ENCODE measurements at regions not wholly inside any gene's neighbourhood (a gene's known extent, or its start where the extent isn't known, plus 50 kb on each side); places are given as distances from the start of the nearest gene placed in this dataset.

DNA sequence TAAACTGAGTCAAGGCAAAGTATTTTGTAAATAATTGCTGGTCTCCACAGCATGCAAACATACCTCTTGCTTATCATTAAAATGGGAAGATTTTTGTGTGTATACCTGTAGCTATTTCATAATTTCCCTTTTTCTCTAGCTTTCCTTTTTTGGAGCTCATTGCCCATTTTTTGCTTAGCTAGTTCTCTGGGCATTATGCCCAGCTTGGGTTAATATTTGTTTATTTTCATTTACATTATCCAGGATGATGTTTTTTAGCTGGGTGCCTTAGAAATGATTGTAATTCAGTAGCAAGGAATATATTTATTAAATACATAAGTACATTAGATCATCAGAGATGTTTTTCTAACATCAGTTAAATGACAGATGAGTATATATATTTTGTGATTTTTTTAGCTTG, 1271.7 kb upstream of the GBE1 start:
- Histone ChIP-seq H2AFZ (ENCODE audit: low read depth, low read length, severe bottlenecking) (peak overlapping the region; percentile 90), H3K79me2 (ENCODE audit: insufficient read depth, low read length) (no peaks in the 10 kb centered on the region), H3F3A (ENCODE audit: insufficient read depth) (no peaks in the 10 kb centered on the region), H3K4me3 (ENCODE audit: insufficient read depth, low read length, poor library complexity, severe bottlenecking) (no peak overlapping the region), H3K4me2 (ENCODE audit: low read depth, low read length, poor library complexity, severe bottlenecking) (peak overlapping the region; percentile 22), H3K9me2 (replicated peaks; ENCODE audit: insufficient read depth, low read length) (no peaks in the 10 kb centered on the region), H4K20me1 (ENCODE audit: low read depth, low read length) (no peaks in the 10 kb centered on the region), H3K9me3 (ENCODE audit: insufficient read depth, low read length) (peaks cover 10% of the 10 kb centered on the region; the same call in 1 of the 2 replicates), H3K27ac (ENCODE audit: low read depth, low read length) (0 out of 2 replicates have a peak overlapping the region, but pooled peaks have one; percentile 9), H3K27me3 (ENCODE audit: low read length) (no peaks in the 10 kb centered on the region), H3K9ac (ENCODE audit: low read length) (no peak overlapping the region), H3K36me3 (ENCODE audit: low read length) (0 out of 2 replicates have a peak, but pooled peaks cover 3% of the 10 kb centered on the region)
- no peak for TF ChIP-seq EZH2phosphoT487 (conservative IDR thresholded peaks at IDR 0.05; ENCODE audit: low read length)
- TF ChIP-seq, protein P1, sequence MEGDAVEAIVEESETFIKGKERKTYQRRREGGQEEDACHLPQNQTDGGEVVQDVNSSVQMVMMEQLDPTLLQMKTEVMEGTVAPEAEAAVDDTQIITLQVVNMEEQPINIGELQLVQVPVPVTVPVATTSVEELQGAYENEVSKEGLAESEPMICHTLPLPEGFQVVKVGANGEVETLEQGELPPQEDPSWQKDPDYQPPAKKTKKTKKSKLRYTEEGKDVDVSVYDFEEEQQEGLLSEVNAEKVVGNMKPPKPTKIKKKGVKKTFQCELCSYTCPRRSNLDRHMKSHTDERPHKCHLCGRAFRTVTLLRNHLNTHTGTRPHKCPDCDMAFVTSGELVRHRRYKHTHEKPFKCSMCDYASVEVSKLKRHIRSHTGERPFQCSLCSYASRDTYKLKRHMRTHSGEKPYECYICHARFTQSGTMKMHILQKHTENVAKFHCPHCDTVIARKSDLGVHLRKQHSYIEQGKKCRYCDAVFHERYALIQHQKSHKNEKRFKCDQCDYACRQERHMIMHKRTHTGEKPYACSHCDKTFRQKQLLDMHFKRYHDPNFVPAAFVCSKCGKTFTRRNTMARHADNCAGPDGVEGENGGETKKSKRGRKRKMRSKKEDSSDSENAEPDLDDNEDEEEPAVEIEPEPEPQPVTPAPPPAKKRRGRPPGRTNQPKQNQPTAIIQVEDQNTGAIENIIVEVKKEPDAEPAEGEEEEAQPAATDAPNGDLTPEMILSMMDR (IDR thresholded peaks at IDR 0.05; ENCODE audit: insufficient read depth, low read length, poor library complexity, severe bottlenecking) = no peak

DNA sequence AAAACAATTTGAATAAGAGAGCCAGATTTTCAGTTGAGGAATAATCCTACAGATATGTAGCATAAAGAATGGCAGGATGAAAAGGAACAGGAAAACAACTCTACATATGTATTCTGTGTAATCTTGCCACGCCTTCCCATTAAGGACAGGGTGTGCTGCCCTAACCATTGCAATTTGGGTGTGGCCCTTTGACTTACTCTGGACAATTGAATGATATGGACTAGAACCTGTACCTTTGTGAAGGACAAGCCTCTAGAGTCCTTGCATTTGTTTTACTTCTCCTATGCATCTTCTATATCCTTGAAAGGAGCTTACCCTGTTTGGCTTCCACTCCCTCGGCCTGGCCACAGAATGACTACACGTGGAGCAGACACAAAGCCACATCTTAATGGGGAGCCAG, 1261.6 kb upstream of the GBE1 start:
- H3K9me3 ChIP-seq (ENCODE audit: insufficient read depth, low read length) = 0 out of 2 replicates have a peak, but pooled peaks cover 4% of the 10 kb centered on the region
- no peak overlapping the region for H3K4me3 ChIP-seq (ENCODE audit: insufficient read depth, low read length, poor library complexity, severe bottlenecking)
- H3K9me2 ChIP-seq (replicated peaks; ENCODE audit: insufficient read depth, low read length) = no peaks in the 10 kb centered on the region
- H3F3A ChIP-seq (ENCODE audit: insufficient read depth) = no peaks in the 10 kb centered on the region
- H2AFZ ChIP-seq (ENCODE audit: low read depth, low read length, severe bottlenecking) = peak overlapping the region; percentile 14
- no peaks in the 10 kb centered on the region for H3K27me3 ChIP-seq (ENCODE audit: low read length)
- peaks cover 3% of the 10 kb centered on the region; the same call in 1 of the 2 replicates for H3K36me3 ChIP-seq (ENCODE audit: low read length)
- H3K27ac ChIP-seq (ENCODE audit: low read depth, low read length) = no peak overlapping the region
- TF ChIP-seq EZH2phosphoT487 (conservative IDR thresholded peaks at IDR 0.05; ENCODE audit: low read length) = no peak
- TF ChIP-seq, protein P1 (IDR thresholded peaks at IDR 0.05; ENCODE audit: insufficient read depth, low read length, poor library complexity, severe bottlenecking) = no peak
- H3K9ac ChIP-seq (ENCODE audit: low read length) = no peak overlapping the region
- no peaks in the 10 kb centered on the region for H3K79me2 ChIP-seq (ENCODE audit: insufficient read depth, low read length)
- H3K4me2 ChIP-seq (ENCODE audit: low read depth, low read length, poor library complexity, severe bottlenecking) = no peak overlapping the region
- H4K20me1 ChIP-seq (ENCODE audit: low read depth, low read length) = no peaks in the 10 kb centered on the region

DNA sequence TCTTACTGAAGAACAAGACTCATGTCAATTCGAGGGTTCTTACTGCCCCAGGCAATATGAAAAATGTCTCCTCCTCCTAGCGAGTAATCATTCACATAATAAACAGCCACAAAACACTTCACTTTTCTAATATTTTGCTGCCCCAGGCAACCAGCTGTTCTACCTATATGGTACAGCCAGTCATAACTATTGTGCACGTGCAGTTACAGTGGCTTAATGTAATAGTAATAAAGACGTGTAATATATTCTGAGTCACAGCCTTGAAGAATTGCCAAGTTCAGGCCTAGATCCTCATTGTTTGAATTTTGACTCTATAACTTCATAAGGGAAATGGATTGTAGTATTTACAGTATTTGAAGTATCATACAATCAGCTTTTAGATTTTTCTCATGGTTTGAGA, 1250.0 kb upstream of the GBE1 start:
- Histone ChIP-seq H2AFZ (ENCODE audit: low read depth, low read length, severe bottlenecking) (peak overlapping the region; percentile 28), H3K9me3 (ENCODE audit: insufficient read depth, low read length) (peaks cover 4% of the 10 kb centered on the region; the same call in 1 of the 2 replicates), H3K27ac (ENCODE audit: low read depth, low read length) (no peak overlapping the region), H3K4me2 (ENCODE audit: low read depth, low read length, poor library complexity, severe bottlenecking) (no peak overlapping the region), H3F3A (ENCODE audit: insufficient read depth) (no peaks in the 10 kb centered on the region), H4K20me1 (ENCODE audit: low read depth, low read length) (no peaks in the 10 kb centered on the region), H3K79me2 (ENCODE audit: insufficient read depth, low read length) (no peaks in the 10 kb centered on the region), H3K9me2 (replicated peaks; ENCODE audit: insufficient read depth, low read length) (no peaks in the 10 kb centered on the region), H3K9ac (ENCODE audit: low read length) (no peak overlapping the region), H3K36me3 (ENCODE audit: low read length) (0 out of 2 replicates have a peak, but pooled peaks cover 2% of the 10 kb centered on the region), H3K4me3 (ENCODE audit: insufficient read depth, low read length, poor library complexity, severe bottlenecking) (no peak overlapping the region), H3K27me3 (ENCODE audit: low read length) (no peaks in the 10 kb centered on the region)
- TF ChIP-seq EZH2phosphoT487 (conservative IDR thresholded peaks at IDR 0.05; ENCODE audit: low read length) = no peak
- TF ChIP-seq, protein P1 (IDR thresholded peaks at IDR 0.05; ENCODE audit: insufficient read depth, low read length, poor library complexity, severe bottlenecking) = no peak

Measured in SU-DHL-6 (cell line).